Left colon (tissue), 2 donors: ENCODE measurements at regions not wholly inside any gene's neighbourhood (a gene's known extent, or its start where the extent isn't known, plus 50 kb on each side); places are given as distances from the start of the nearest gene placed in this dataset.
"Not testable (repeated sequence)": the region's sequence is repeated elsewhere in the genome, so short reads cannot be mapped to it uniquely, and the experiment has no call there.

Source experiments
- ATAC-seq: fragments of 200-7000 bp; cut with Tn5 transposase; one replicate; pipeline ENCODE4 v1.9.1; 2020; ENCODE audit warnings: mild to moderate bottlenecking, moderate library complexity
- DNase-seq, 2 donors: peaks; one replicate each; pipeline ENCODE4 v3.0.0-alpha.2; 2020
- intact Hi-C, 2 donors: fragments of 100-400 bp; cut with DNase I in 1 of 2; cut with micrococcal nuclease in 1 of 2; formaldehyde crosslinking; loops; one replicate each; pipeline versions ENCODE4 v1.11.2 to v1.14.0; 2022; cut with DNase I, micrococcal nuclease
- donor health status: DM: no; HTN: no; CAD: no.
- donor health status: DM: yes; HTN: yes; CAD: no.

DNA sequence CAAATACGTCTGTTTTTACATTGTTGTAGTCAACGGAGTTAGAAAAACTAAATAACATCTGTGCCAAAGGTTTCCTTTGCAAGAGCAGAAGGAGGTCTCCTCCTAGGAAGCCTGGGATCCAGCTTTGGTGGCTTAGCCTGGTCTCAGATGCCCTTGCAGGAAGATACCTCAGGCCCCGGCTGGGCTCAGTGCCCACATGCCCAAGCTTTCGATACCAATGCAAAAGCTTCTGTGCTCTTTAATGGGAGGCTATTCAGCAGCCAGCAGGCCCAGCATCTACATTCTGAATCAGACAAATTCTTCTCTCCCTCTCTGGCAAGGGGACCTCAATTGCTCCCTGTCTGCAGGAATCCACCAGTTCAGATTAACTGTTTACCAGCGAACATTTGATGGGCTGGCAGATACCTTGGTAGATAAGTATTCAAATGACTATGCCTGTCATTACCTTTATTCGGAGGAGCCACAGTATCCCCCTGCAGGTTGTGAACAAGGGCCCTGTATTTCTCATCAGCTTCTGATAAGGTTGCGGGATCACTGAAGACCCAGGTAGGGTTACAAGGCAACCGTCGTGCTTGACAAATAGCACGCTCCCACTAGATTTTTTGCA is 180.1 kb upstream of the KBTBD8 start:
- DNase-seq (no peak), ATAC-seq (no peak)
- intact Hi-C loops = loop anchor here in 1 of 2 donors (2.0 to 5.0 kb wide), 2 partner anchors 411 to 541 kb away; no protein-coding TSS in a partner anchor

DNA sequence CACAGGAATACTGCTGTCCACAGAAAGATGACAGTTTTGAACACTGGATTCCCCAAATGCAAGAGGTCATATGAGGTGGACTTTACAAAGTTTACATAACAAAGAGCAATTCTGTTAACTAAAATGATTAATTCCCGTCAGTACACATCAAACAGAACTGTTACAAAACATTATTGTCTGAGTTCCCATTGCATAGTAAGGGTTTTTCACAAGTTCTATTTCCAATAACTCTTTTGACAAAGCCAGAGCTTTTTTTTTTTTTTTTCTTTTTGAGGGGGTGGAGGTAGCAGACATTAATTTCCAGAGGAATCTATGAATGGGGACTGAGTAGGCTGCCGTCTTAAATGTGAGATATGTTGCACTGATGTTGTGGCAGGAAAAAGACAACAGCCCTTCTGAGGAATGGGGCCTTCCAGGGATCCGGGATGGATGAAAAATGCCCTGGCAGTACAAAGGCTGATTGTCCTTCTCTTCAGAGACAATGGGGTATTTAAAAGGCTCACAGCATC is 178.1 kb upstream of the KBTBD8 start:
- no peak for ATAC-seq
- intact Hi-C loops = loop anchor here (5.0 to 10.0 kb wide), 2 partner anchors 543 to 565 kb away; no protein-coding TSS in a partner anchor
- no peak for DNase-seq

GRCh38 chr3:66822186-66823008 is 175.7 kb upstream of the KBTBD8 start:
- DNase-seq = peak; percentile 61 to 73
- peak; percentile 90 for ATAC-seq
- intact Hi-C loops = loop anchor here in 1 of 2 donors (10.0 kb wide), 1 partner anchor 568 kb away; no protein-coding TSS in a partner anchor

DNA sequence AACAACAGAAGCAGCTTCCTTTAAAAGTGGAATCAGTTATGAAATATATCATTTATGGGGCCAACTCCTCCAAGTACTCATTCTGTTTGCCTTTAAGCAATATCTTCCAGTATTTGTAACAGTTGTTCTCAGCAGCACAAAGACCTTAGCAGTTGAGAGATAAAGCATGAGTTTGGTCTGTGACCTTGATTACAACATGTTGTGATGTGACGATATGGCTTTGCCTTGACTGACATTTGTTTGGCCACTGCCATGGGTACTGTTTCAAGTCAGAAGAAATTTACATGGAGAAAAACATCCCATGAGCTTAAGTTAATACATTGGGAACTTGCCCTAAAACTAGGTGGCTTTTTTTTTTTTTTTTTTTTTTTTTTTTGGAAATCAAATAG is 175.1 kb upstream of the KBTBD8 start:
- intact Hi-C loops = loop anchor here in 1 of 2 donors (10.0 kb wide), 1 partner anchor 568 kb away; no protein-coding TSS in a partner anchor
- no peak for ATAC-seq

DNA sequence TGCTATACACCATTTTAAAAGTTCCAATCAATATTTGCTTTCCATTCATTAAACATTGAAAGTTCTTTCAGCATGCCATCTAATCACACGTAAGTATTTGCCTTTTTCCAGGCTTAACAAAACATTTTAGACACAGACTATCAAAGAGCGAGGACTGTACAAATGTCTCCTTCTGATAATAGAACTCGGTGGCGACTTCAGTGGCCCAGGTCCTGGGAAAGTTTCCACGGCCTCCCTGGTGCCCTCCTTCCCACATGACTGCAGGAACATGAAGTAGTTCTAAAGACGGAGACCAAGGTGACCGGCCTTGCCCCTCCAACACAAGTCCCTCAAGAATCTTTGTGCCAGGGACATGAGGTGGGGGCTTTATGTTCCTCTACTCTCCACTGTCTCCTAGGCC is 174.6 kb upstream of the KBTBD8 start:
- ATAC-seq (no peak), DNase-seq (no peak)
- intact Hi-C loops = loop anchor here in 1 of 2 donors (10.0 kb wide), 1 partner anchor 569 kb away; no protein-coding TSS in a partner anchor

More for the DNA sequence above, 175.1 kb upstream of the KBTBD8 start:
- DNase-seq = no peak

DNA sequence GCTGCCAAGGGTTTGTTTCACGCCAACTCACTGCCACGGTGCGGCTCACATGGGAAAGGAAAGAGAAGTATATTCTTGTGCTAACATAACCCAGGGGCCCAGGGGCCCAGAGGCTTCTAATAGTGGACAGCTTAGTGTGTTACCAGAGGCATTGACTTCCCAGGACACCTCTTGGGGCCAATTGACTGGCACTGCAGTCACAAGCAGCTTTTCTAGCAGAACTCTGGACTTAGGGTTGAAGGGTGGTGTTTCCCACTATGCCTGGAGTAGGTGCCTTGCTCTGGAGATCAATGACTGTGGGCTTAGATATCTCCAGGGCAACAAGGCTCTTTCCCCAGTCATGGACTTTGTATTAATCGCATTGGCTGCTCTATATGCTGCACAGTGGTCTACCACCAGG is 172.7 kb upstream of the KBTBD8 start:
- intact Hi-C loops = loop anchor here in 1 of 2 donors (10.0 kb wide), 1 partner anchor 571 kb away; no protein-coding TSS in a partner anchor
- ATAC-seq (no peak), DNase-seq (no peak)

- intact Hi-C loops = loop anchor here in 1 of 2 donors (10.0 kb wide), 1 partner anchor 573 kb away; no protein-coding TSS in a partner anchor
- DNase-seq (no peak), ATAC-seq (no peak)
These were observed 170.4 kb upstream of the KBTBD8 start for GRCh38 chr3:66827726-66828125.

GRCh38 chr3:66828303-66828702 is 169.8 kb upstream of the KBTBD8 start:
- no peak for ATAC-seq
- intact Hi-C loops = loop anchor here in 1 of 2 donors (10.0 kb wide), 1 partner anchor 574 kb away; no protein-coding TSS in a partner anchor
- DNase-seq = no peak

GRCh38 chr3:66830301-66830700 is 167.8 kb upstream of the KBTBD8 start:
- ATAC-seq (peak; percentile 92), DNase-seq (peak; percentile 40 to 74)
- intact Hi-C loops = no loop called here

DNA sequence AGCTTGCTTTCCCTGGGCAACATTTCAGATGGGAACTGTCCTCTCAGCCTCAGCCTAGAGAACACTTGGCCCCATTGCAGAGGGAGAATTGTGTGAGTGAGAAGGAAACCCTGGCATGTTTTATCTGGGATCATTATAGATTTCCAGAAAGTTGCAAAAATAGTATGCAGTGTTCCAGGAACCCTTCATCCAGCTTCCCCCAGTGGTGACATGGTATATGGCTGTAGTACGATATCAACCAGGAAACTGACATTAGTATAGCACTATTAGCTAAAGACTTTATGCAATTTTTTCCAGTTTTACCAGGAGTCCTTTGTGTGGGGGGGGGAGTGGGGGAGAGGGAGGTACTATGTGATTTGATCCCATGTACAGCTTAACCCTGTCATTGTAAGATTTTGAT is 166.2 kb upstream of the KBTBD8 start:
- DNase-seq = no peak
- no peak for ATAC-seq
- intact Hi-C loops = no loop called here

DNA sequence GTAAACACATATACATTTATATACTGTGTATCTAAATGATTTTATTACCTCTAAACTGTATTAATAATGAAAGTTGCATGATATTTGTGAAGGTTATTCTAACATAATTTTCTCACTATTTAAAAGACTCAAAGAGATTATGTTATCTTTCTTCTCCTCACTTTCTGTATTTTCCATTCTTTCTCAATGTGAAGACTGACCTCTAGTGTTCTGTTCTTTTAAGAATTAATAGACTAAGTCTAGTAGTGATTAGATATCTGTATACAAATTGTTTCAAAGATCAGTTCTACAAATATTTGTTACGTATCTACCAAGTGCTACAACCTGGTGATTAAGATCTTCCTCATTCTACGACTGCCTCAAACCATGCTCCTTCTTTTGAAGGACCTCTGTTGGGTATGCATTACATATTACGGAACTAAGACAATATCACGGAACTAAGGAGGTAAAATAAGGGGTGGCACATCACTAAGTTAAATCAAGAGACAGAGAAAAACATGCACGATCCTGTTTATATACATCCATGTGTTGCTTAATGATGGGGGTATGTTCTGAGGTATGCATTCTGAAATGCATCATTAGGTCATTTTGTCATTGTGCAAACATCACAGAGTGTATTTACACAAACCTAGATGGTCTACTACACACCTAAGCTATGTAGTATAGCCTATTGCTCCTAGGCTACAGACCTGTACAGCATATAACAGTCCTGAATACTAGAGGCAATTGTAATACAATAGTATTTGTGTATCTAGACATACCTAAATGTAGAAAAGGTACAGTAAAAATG is 161.5 kb upstream of the KBTBD8 start:
- DNase-seq = no peak
- ATAC-seq = peak; percentile 47
- intact Hi-C loops = no loop called here

DNA sequence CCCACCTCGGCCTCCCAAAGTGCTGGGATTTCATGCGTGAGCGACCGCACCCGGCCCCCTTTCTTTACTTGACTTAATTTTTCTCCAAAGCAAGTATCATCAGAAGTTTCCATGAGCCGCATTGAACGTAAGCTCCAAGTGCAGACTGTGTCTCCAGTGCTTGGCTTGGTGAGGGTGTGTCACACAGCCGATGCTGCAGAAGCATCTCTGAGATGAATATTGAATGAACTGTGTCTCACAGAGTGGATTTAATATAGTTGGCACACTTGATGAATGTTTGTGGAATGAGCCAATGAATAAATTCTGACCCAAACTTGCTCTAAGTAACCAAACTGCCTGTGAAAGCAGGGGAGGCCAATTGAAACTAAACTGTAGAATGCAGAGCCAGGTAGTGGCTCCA is 159.4 kb upstream of the KBTBD8 start:
- no peak for ATAC-seq
- no peak for DNase-seq
- intact Hi-C loops = no loop called here

DNA sequence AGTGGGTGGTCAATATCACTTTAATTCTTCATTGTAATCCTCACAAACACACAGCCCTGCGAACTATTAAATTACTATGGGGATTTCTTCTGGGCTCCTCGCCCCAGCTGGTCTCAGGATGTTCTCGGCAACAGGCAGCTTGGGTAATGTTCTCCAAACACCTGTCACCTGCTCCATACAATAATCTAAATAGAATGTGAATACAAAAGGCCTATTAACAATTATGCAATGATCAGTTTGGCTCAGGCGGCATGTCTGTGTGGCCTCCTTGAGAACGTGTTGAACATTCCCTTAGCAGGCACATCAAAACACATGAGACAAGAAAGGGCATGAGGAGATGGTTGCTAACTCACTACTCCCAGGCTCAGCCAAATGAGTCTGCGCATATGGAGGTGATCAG is 158.6 kb upstream of the KBTBD8 start:
- no peak for DNase-seq
- intact Hi-C loops = no loop called here
- no peak for ATAC-seq

GRCh38 chr3:66842761-66843464 is 155.2 kb upstream of the KBTBD8 start:
- DNase-seq, ATAC-seq, intact Hi-C loops: not testable (repeated sequence)

- ATAC-seq = no peak
- intact Hi-C loops = no loop called here
- no peak for DNase-seq
These were observed 146.1 kb upstream of the KBTBD8 start for GRCh38 chr3:66851894-66852613.

- no peak for DNase-seq
- ATAC-seq = no peak
- intact Hi-C loops = no loop called here
These were observed 143.4 kb upstream of the KBTBD8 start for GRCh38 chr3:66854601-66855151.

DNA sequence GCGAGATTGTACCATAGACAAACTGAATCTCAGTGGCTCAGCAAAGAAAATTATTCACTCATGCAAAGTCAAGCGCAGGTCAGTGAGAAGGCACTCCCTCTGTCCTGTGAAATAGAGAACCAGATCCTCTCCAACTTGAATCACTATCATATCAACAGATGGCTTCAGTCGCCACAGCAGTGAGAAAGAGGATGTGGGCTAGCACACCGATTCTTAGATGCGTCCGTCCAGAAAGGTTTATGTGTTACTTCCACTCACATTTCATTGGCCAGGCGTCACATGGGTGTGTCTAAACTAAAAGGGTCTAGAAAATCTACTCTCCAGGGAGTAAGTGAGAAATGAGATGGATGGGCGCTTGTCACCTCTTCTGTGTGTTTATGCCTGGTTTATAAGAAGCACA is 141.6 kb upstream of the KBTBD8 start:
- intact Hi-C loops = no loop called here
- ATAC-seq (no peak), DNase-seq (no peak)
